Naive thymus-derived CD4-positive, alpha-beta T cell (primary cell): ENCODE measurements at regions not wholly inside any gene's neighbourhood (a gene's known extent, or its start where the extent isn't known, plus 50 kb on each side); places are given as distances from the start of the nearest gene placed in this dataset.
A peak's percentile ranks its signal among the peaks of the same experiment; 100 is the strongest.

Source experiments
- ATAC-seq: fragments of 150-1000 bp; cut with Tn5 transposase; 2 replicates; pipeline ENCODE4 v1.10.0; 2021; ENCODE audit warnings: mild to moderate bottlenecking, moderate library complexity
- CTCF ChIA-PET: fragments of 350-600 bp; sonication (Branson Sonifier 250); formaldehyde crosslinking; loops from one replicate; lab custom pipeline; 2021; ENCODE audit warnings: antibody characterized with exemption; lab: Charles Lee
- POLR2A ChIA-PET: fragments of 350-600 bp; sonication (Branson Sonifier 250); formaldehyde crosslinking; loops from one replicate; lab custom pipeline; 2021; ENCODE audit warnings: antibody characterized with exemption, inconsistent platforms; lab: Charles Lee
- DNase-seq, 9 donors: peaks; one replicate each; pipeline versions ENCODE4 v3.0.0 to v3.0.0-alpha.2; 2020 to 2022; ENCODE audit warnings: mixed read lengths in 1 of 9
- H3K27ac ChIP-seq: one replicate; pipeline ENCODE4 v1.7.0; 2013; ENCODE audit warnings: mild to moderate bottlenecking, low read depth, low read length, moderate library complexity
- H3K27me3 ChIP-seq, 2 donors: one replicate each; pipeline ENCODE4 v1.7.0; 2013; ENCODE audit warnings: low read length in 2 of 2, mild to moderate bottlenecking in 2 of 2, moderate library complexity in 2 of 2; ENCODE audit not compliant: control insufficient read depth in 2 of 2, insufficient read depth in 2 of 2
- H3K36me3 ChIP-seq, 3 experiments: 1 replicate in 2 of 3; 2 replicates in 1 of 3; pipeline ENCODE4 v1.7.0; 2013; ENCODE audit warnings: low read length in 3 of 3, mild to moderate bottlenecking in 3 of 3, moderate library complexity in 1 of 3; ENCODE audit not compliant: insufficient read depth in 3 of 3, control insufficient read depth in 2 of 3
- H3K4me1 ChIP-seq, 2 donors: one replicate each; pipeline ENCODE4 v1.7.0; 2013; ENCODE audit warnings: low read length in 2 of 2, mild to moderate bottlenecking in 2 of 2, moderate library complexity in 1 of 2; ENCODE audit not compliant: control insufficient read depth in 2 of 2, insufficient read depth in 2 of 2
- H3K4me3 ChIP-seq: 2 replicates; pipeline ENCODE4 v1.7.0; 2013; ENCODE audit warnings: mild to moderate bottlenecking, low read length
- H3K9me3 ChIP-seq, 3 experiments: 1 replicate in 2 of 3; 2 replicates in 1 of 3; pipeline ENCODE4 v1.7.0; 2013; ENCODE audit warnings: low read length in 3 of 3; ENCODE audit not compliant: control insufficient read depth in 2 of 3
- H3K27ac Mint-ChIP-seq, 9 donors: one replicate each; pipeline ENCODE4 v1.8.0; 2020 to 2022; ENCODE audit warnings: mixed read lengths in 9 of 9, mild to moderate bottlenecking in 8 of 9, moderate library complexity in 5 of 9, inconsistent platforms in 2 of 9
- H3K27me3 Mint-ChIP-seq, 5 donors: one replicate each; pipeline ENCODE4 v1.8.0; 2021 to 2022; ENCODE audit warnings: mixed read lengths in 5 of 5, mild to moderate bottlenecking in 1 of 5
- H3K36me3 Mint-ChIP-seq, 5 donors: one replicate each; pipeline ENCODE4 v1.8.0; 2020 to 2022; ENCODE audit warnings: mixed read lengths in 5 of 5, mild to moderate bottlenecking in 3 of 5, inconsistent platforms in 1 of 5
- H3K4me1 Mint-ChIP-seq, 7 donors: one replicate each; pipeline ENCODE4 v1.8.0; 2020 to 2022; ENCODE audit warnings: mixed read lengths in 7 of 7, mild to moderate bottlenecking in 3 of 7, inconsistent platforms in 1 of 7
- H3K4me3 Mint-ChIP-seq, 10 donors: one replicate each; pipeline ENCODE4 v1.8.0; 2020 to 2022; ENCODE audit warnings: mild to moderate bottlenecking in 10 of 10, mixed read lengths in 10 of 10, moderate library complexity in 6 of 10, inconsistent platforms in 2 of 10
- H3K9me3 Mint-ChIP-seq, 11 donors: one replicate each; pipeline ENCODE4 v1.8.0; 2020 to 2022; ENCODE audit warnings: mixed read lengths in 11 of 11, mild to moderate bottlenecking in 4 of 11, inconsistent platforms in 1 of 11, moderate library complexity in 1 of 11
- intact Hi-C, 2 donors: fragments of 100-400 bp; cut with micrococcal nuclease; formaldehyde crosslinking; loops; one replicate each; pipeline ENCODE4 v1.15.1; 2023

DNA sequence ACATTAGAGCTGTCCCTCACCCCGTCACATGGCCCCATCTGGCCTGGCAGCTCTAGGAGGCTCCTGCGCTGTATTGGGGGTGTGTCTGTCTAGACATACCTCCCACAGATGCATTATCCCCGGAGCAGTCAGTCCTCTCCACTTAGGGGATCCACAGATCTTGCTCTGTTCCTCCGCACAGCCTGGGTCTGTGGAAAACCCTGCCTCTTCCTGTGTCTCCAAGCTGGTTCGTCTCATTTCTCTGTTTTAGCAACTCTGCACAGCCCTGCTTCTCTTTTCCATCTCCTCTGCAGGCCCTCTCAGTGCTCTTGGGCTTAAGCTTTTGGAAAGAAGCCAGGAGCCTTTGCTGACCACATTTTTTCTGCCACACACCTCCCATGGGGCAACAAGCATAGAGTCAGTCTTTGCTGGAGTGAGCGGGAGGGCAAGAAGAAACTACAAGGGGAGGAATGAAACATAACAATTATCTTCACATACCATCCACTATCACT lies 241.5 kb downstream of the FOXD2 start:
- Histone ChIP-seq H3K27ac (no peak overlapping the region), H3K9me3 (no peaks in the 10 kb centered on the region), H3K27me3 (no peaks in the 10 kb centered on the region), H3K4me3 (no peak overlapping the region), H3K36me3 (no peaks in the 10 kb centered on the region), H3K4me1 (no peaks in the 10 kb centered on the region)
- Mint-ChIP-seq H3K27ac (no peak overlapping the region), H3K9me3 (peaks cover 0 to 4% (median 0%) of the 10 kb centered on the region in 11 donors), H3K36me3 (peaks cover 0 to 5% (median 0%) of the 10 kb centered on the region in 5 donors), H3K27me3 (peaks cover 2 to 33% (median 21%) of the 10 kb centered on the region in 5 donors), H3K4me1 (no peaks in the 10 kb centered on the region), H3K4me3 (no peak overlapping the region)
- CTCF ChIA-PET: no interaction called here
- DNase-seq (no peak), ATAC-seq (no peak)
- intact Hi-C loops: no loop called here
- POLR2A ChIA-PET: no interaction called here

DNA sequence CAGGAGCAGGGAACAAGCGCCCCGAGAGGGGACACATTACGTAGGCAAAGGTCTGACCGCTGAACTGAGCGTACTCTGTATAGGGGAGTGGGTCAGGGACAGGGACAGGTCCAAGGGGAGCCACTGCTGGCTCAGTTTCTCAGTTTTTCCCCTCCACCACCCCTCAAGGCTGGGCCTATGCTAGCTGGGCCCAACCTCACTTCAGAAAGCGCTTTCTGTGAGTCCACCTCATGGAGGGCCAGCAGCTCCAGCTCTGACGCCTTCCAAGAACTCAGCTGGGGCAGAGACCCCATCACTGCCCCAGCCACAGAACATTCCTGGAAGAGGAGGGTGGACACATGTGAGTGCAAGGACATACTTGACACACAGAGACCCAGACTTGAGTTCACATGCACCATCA lies 242.0 kb downstream of the FOXD2 start:
- POLR2A ChIA-PET: no interaction called here
- intact Hi-C loops: no loop called here
- no peak overlapping the region for H3K27ac ChIP-seq

DNA sequence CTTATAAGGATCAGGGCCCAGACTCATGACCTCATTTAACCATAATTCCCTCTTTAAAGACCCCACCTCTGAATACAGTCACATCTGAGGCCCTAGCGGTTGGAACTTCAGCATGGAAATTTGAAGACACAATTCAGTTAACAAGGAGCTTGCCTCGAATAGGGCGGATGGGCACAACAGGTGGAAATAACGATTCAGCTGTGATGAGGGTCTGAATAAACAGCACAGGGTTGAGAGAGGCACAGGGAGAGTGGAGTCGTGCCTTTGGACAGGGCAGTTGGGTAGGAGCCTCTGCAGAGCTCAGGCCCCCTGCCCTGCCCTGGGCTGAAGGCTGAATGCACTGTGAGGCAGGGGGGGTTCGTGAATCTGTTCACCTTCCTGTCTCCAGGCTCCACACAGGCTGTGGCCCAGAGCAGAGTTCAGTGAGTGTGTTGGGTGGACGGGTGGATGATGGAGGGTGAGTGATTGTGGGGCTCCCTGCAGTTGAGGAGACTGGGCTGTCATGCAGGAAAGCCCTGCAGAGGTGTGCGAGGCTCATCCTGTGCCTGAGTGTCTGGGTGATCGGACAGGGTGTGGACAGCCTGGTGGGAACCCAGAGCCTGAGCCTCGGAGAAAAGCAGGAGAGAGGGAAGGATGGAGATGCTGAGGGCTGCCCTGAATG lies 243.1 kb downstream of the FOXD2 start:
- H3K36me3 ChIP-seq: no peaks in the 10 kb centered on the region
- intact Hi-C loops: no loop called here
- H3K27me3 Mint-ChIP-seq: peaks cover 0 to 27% (median 20%) of the 10 kb centered on the region in 5 donors
- H3K4me3 ChIP-seq: no peak overlapping the region
- no peak overlapping the region for H3K27ac Mint-ChIP-seq
- H3K4me1 Mint-ChIP-seq: no peaks in the 10 kb centered on the region
- ATAC-seq: no peak
- peak in 1 of 9 donors; percentile 7 for DNase-seq
- ChIA-PET POLR2A (no interaction called here), CTCF (no interaction called here)
- no peak overlapping the region for H3K4me3 Mint-ChIP-seq
- no peaks in the 10 kb centered on the region for H3K9me3 ChIP-seq
- no peaks in the 10 kb centered on the region for H3K27me3 ChIP-seq
- H3K9me3 Mint-ChIP-seq: peaks cover 0 to 4% (median 0%) of the 10 kb centered on the region in 11 donors
- H3K27ac ChIP-seq: no peak overlapping the region
- peaks cover 0 to 2% (median 0%) of the 10 kb centered on the region in 5 donors for H3K36me3 Mint-ChIP-seq
- H3K4me1 ChIP-seq: no peaks in the 10 kb centered on the region

More for the DNA sequence above, 242.0 kb downstream of the FOXD2 start:
- H3K36me3 ChIP-seq: no peaks in the 10 kb centered on the region
- DNase-seq: no peak
- peaks cover 0 to 4% (median 0%) of the 10 kb centered on the region in 11 donors for H3K9me3 Mint-ChIP-seq
- H3K27me3 ChIP-seq: no peaks in the 10 kb centered on the region
- H3K4me3 ChIP-seq: no peak overlapping the region
- H3K27ac Mint-ChIP-seq: no peak overlapping the region
- H3K36me3 Mint-ChIP-seq: peaks cover 0 to 5% (median 0%) of the 10 kb centered on the region in 5 donors
- CTCF ChIA-PET: no interaction called here
- H3K27me3 Mint-ChIP-seq: peaks cover under 1 to 33% (median 21%) of the 10 kb centered on the region in 5 donors
- H3K4me1 ChIP-seq: no peaks in the 10 kb centered on the region
- H3K9me3 ChIP-seq: no peaks in the 10 kb centered on the region
- ATAC-seq: no peak
- H3K4me1 Mint-ChIP-seq: no peaks in the 10 kb centered on the region
- H3K4me3 Mint-ChIP-seq: no peak overlapping the region

GRCh38 chr1:47681735-47682134 lies 243.9 kb downstream of the FOXD2 start:
- H3K27ac ChIP-seq: no peak overlapping the region
- no peaks in the 10 kb centered on the region for H3K27me3 ChIP-seq
- H3K4me3 ChIP-seq: no peak overlapping the region
- ATAC-seq: no peak
- H3K27me3 Mint-ChIP-seq: peaks cover 0 to 20% (median 13%) of the 10 kb centered on the region in 5 donors
- H3K36me3 ChIP-seq: no peaks in the 10 kb centered on the region
- DNase-seq: no peak
- no peaks in the 10 kb centered on the region for H3K36me3 Mint-ChIP-seq
- intact Hi-C loops: no loop called here
- no peaks in the 10 kb centered on the region for H3K9me3 ChIP-seq
- no peaks in the 10 kb centered on the region for H3K4me1 ChIP-seq
- ChIA-PET CTCF (interaction anchor here (0.5 kb wide), 1 partner anchor 95 kb away, joined by 3 read pairs; no protein-coding TSS in a partner anchor), POLR2A (no interaction called here)
- no peak overlapping the region for H3K27ac Mint-ChIP-seq
- H3K9me3 Mint-ChIP-seq: peaks cover 0 to 4% (median 0%) of the 10 kb centered on the region in 11 donors
- no peaks in the 10 kb centered on the region for H3K4me1 Mint-ChIP-seq
- H3K4me3 Mint-ChIP-seq: no peak overlapping the region

DNA sequence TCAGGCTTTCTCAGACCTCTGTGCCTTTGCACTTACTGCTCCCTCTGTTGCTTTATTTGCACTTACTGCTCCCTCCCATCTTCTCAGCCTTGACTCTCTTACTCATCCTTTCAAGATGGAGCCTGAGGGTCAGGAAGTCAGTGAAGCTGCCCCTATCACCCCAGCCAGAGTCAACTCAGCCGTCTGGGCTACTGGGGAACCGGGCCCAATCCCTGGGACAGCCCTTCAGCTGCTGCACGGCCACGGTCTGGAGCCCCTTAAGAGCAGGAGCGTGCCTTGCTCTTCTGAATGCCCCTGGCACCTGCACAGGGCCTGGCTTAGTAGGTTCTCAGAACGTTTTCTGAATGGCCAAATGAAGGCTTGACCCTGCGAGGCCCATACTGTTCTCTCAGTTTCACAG lies 244.4 kb downstream of the FOXD2 start:
- H3K4me1 ChIP-seq: no peaks in the 10 kb centered on the region
- POLR2A ChIA-PET: no interaction called here
- no peaks in the 10 kb centered on the region for H3K4me1 Mint-ChIP-seq
- H3K9me3 Mint-ChIP-seq: peaks cover 0 to 2% (median 0%) of the 10 kb centered on the region in 11 donors
- CTCF ChIA-PET: interaction anchor here (0.5 kb wide), 1 partner anchor 95 kb away, joined by 3 read pairs; no protein-coding TSS in a partner anchor
- H3K27me3 Mint-ChIP-seq: peaks cover under 1 to 17% (median 10%) of the 10 kb centered on the region in 5 donors
- H3K27ac ChIP-seq: no peak overlapping the region
- no peaks in the 10 kb centered on the region for H3K36me3 ChIP-seq
- no peaks in the 10 kb centered on the region for H3K27me3 ChIP-seq
- H3K4me3 ChIP-seq: no peak overlapping the region
- no peaks in the 10 kb centered on the region for H3K9me3 ChIP-seq
- ATAC-seq: no peak
- no peak overlapping the region for H3K27ac Mint-ChIP-seq
- intact Hi-C loops: no loop called here
- DNase-seq: peak in 1 of 9 donors; percentile 7
- H3K4me3 Mint-ChIP-seq: no peak overlapping the region
- H3K36me3 Mint-ChIP-seq: no peaks in the 10 kb centered on the region

DNA sequence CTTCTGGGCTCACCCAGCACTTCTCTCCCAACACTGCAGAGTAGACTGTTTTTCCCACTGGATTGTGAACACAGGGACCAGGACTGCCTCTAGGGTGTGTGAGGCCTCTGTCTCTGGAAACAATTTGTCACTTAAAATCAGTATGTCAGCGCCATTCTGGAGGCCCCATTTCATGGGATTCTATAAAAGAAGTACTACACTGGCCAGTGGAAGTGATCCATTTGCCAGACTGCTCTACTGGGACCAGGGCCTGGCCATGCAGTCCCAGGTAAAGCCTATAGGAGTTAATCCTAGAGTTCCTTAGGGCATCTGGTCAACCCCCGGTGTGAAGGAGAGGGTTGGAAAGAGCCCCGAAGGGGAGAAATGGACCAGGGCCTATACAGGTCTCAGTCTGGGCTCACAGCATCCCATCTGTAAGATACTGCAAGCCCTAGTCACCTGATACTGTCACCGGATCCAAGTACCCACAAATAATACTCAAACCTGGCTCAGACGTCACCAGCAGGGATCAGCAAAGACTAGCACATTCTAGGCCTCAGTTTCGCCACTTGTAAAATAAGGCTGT lies 245.0 kb downstream of the FOXD2 start:
- intact Hi-C loops: no loop called here
- Histone ChIP-seq H3K4me3 (no peak overlapping the region), H3K4me1 (no peaks in the 10 kb centered on the region), H3K9me3 (no peaks in the 10 kb centered on the region), H3K27ac (no peak overlapping the region), H3K27me3 (no peaks in the 10 kb centered on the region), H3K36me3 (no peaks in the 10 kb centered on the region)
- DNase-seq: peak in 1 of 9 donors; percentile 8
- Mint-ChIP-seq H3K4me1 (no peaks in the 10 kb centered on the region), H3K4me3 (no peak overlapping the region), H3K27ac (no peak overlapping the region), H3K27me3 (peaks cover 3 to 24% (median 10%) of the 10 kb centered on the region in 5 donors), H3K9me3 (peaks cover 0 to 2% (median 0%) of the 10 kb centered on the region in 11 donors), H3K36me3 (no peaks in the 10 kb centered on the region)
- CTCF ChIA-PET: no interaction called here
- no peak for ATAC-seq
- POLR2A ChIA-PET: no interaction called here
